ENCODE measurements at regions not wholly inside any gene's neighbourhood (a gene's known extent, or its start where the extent isn't known, plus 50 kb on each side); places are given as distances from the start of the nearest gene placed in this dataset.

GRCh38 chr6:82744286-82745015, 321.2 kb downstream of the UBE3D start:
- TF ChIP-seq CTCF (conservative IDR thresholded peaks at IDR 0.05 in 1 of 2, IDR thresholded peaks at IDR 0.05 in 1 of 2; ENCODE audit: extremely low read depth in 1 of 2, insufficient read depth in 1 of 2, low read depth in 1 of 2, low read length in 2 of 2), result no peak
- no peak for TF ChIP-seq EZH2 (IDR thresholded peaks at IDR 0.05; ENCODE audit: borderline replicate concordance, low read length)
